ENCODE measurements at regions not wholly inside any gene's neighbourhood (a gene's known extent, or its start where the extent isn't known, plus 50 kb on each side); places are given as distances from the start of the nearest gene placed in this dataset.

DNA sequence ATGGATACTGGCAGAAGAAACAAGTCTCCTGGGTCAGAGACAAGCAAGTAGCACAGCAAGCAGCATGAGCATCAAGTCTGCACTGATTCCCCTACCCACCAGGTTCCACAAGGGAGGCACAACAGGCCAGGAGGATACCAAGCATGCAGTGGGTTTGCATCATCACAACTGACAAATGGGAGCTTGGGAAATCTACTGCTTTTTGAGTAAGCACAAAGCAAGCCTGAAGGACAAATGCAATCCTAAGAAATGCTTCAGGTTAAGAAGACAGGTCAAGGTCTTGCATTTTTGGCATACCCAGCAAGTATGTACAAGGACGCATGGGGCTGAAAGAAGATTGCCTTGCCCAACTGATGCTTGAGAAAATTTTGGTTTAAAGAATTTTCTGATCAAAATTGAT is 279.6 kb downstream of the PDGFC start:
- WGBS: 85% methylated on average over 1 of the region's 1 CpG
- TF ChIP-seq POLR2AphosphoS5 (IDR thresholded peaks at IDR 0.05): no peak
- no peak for DNase-seq (ENCODE audit: low spot score in 2 of 2)

DNA sequence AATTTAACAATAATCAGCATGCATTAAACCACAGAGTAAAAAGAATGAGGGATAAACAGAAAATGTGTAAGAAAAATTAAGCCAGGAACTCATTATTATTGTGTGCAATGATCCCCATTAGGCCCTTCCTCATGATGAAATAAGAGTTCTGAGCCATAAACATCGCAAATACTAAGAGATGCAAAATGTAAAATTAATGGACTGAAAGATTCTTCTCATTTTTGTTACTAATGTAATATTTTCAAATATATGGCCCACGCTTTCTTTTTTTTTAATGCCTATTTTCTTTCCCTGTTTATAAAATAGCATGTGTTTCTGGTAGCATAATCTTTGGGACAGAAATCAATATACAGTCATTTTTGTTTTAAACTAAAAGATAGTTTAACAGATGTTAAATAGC is 281.0 kb downstream of the PDGFC start:
- WGBS: 88% methylated on average over 2 of the region's 2 CpGs
- TF ChIP-seq, protein P1, sequence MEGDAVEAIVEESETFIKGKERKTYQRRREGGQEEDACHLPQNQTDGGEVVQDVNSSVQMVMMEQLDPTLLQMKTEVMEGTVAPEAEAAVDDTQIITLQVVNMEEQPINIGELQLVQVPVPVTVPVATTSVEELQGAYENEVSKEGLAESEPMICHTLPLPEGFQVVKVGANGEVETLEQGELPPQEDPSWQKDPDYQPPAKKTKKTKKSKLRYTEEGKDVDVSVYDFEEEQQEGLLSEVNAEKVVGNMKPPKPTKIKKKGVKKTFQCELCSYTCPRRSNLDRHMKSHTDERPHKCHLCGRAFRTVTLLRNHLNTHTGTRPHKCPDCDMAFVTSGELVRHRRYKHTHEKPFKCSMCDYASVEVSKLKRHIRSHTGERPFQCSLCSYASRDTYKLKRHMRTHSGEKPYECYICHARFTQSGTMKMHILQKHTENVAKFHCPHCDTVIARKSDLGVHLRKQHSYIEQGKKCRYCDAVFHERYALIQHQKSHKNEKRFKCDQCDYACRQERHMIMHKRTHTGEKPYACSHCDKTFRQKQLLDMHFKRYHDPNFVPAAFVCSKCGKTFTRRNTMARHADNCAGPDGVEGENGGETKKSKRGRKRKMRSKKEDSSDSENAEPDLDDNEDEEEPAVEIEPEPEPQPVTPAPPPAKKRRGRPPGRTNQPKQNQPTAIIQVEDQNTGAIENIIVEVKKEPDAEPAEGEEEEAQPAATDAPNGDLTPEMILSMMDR (IDR thresholded peaks at IDR 0.05): no peak
- no peak for TF ChIP-seq POLR2AphosphoS5 (IDR thresholded peaks at IDR 0.05)
- TF ChIP-seq POLR2A (IDR thresholded peaks at IDR 0.05): no peak
- TF ChIP-seq EP300 (IDR thresholded peaks at IDR 0.05): no peak
- no peak for DNase-seq (ENCODE audit: low spot score in 2 of 2)
- H3K4me3 ChIP-seq: no peak overlapping the region
- no peaks in the 10 kb centered on the region for H3K9me3 ChIP-seq
- no peak overlapping the region for H3K27ac ChIP-seq
- peaks cover 5% of the 10 kb centered on the region for H3K4me1 ChIP-seq
- no peaks in the 10 kb centered on the region for H3K36me3 ChIP-seq
- no peaks in the 10 kb centered on the region for H3K27me3 ChIP-seq

More for the DNA sequence above, 279.6 kb downstream of the PDGFC start:
- no peaks in the 10 kb centered on the region for H3K27me3 ChIP-seq
- no peak overlapping the region for H3K27ac ChIP-seq
- no peaks in the 10 kb centered on the region for H3K36me3 ChIP-seq
- no peaks in the 10 kb centered on the region for H3K4me1 ChIP-seq
- no peaks in the 10 kb centered on the region for H3K9me3 ChIP-seq
- no peak overlapping the region for H3K4me3 ChIP-seq

DNA sequence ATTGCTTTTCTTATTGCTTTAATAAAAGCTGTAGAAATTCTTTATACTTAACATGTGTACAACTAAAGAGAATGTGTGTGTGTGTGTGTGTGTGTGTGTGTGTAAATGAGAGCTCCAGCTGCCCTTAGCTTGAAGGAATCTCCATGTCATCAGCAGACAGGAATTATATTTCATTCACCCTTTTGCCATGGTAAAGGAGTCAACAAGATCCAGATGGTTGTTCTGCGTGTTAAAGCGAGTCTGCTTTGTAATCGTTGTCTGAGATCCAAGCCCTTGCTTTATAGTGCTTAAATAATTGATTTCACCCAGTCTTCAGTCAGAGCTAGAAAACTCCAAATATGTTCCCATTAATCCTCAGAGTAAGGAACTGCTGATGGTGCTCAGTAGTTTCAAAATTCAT is 285.5 kb downstream of the PDGFC start:
- TF ChIP-seq POLR2AphosphoS5 (IDR thresholded peaks at IDR 0.05) (no peak), POLR2A (IDR thresholded peaks at IDR 0.05) (no peak)
- H3K9me3 ChIP-seq: no peaks in the 10 kb centered on the region
- no peaks in the 10 kb centered on the region for H3K27me3 ChIP-seq
- no peaks in the 10 kb centered on the region for H3K36me3 ChIP-seq
- 36% methylated on average over 3 of the region's 3 CpGs for WGBS
- peaks cover 7% of the 10 kb centered on the region for H3K4me1 ChIP-seq
- no peak for DNase-seq (ENCODE audit: low spot score in 2 of 2)
- no peak overlapping the region for H3K27ac ChIP-seq
- no peak overlapping the region for H3K4me3 ChIP-seq

DNA sequence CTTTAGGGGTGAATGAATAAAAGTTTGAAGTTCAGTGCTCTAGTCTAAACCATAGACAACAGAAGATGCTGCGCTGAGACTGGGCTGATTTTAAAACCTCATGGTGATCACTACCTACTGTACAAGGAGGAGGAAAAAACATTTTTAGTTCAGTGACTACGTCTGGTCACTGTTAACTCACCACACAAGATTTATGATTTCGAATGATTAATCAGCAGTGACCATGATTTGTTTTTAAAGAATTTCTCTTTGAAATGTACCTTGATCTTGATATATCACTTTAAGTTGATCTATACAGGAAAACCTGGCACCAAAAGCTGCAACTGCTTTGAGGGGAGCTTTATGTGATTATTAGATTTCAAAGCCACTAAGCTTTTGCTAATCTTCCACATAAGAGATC is 286.3 kb downstream of the PDGFC start:
- H3K27me3 ChIP-seq: no peaks in the 10 kb centered on the region
- peaks cover 7% of the 10 kb centered on the region for H3K4me1 ChIP-seq
- no peak overlapping the region for H3K27ac ChIP-seq
- H3K4me3 ChIP-seq: no peak overlapping the region
- no peak for TF ChIP-seq EP300 (IDR thresholded peaks at IDR 0.05)
- no peak for TF ChIP-seq POLR2A (IDR thresholded peaks at IDR 0.05)
- TF ChIP-seq, protein P1 (IDR thresholded peaks at IDR 0.05): no peak
- no peak for TF ChIP-seq POLR2AphosphoS5 (IDR thresholded peaks at IDR 0.05)
- H3K36me3 ChIP-seq: no peaks in the 10 kb centered on the region
- no peak for DNase-seq (ENCODE audit: low spot score in 2 of 2)
- WGBS: 80% methylated on average over 3 of the region's 3 CpGs
- H3K9me3 ChIP-seq: no peaks in the 10 kb centered on the region

DNA sequence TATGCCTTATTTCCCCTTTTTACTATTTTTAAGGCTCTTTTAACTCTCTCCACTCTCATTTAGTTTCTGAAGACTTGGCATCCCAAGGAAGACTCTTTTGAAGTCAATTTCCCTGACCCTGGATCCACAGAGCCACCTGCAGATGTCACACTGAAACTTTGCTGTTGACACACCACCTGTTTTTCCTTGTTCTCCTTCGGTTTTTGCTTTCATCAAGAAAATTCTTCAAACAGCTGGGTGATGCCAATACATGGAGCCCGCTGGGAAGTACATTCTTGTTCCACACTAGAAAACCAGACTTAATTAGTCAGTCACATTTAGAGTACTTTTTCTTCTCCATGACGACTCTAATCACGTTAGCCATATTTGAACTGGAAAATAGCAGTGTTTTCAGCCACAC is 293.9 kb downstream of the PDGFC start:
- no peak for TF ChIP-seq EP300 (IDR thresholded peaks at IDR 0.05)
- TF ChIP-seq POLR2AphosphoS5 (IDR thresholded peaks at IDR 0.05): no peak
- TF ChIP-seq, protein P1 (IDR thresholded peaks at IDR 0.05): no peak
- no peak for TF ChIP-seq POLR2A (IDR thresholded peaks at IDR 0.05)
- no peaks in the 10 kb centered on the region for H3K27me3 ChIP-seq
- 79% methylated on average over 4 of the region's 4 CpGs for WGBS
- no peaks in the 10 kb centered on the region for H3K36me3 ChIP-seq
- H3K4me1 ChIP-seq: peaks cover 9% of the 10 kb centered on the region
- no peak overlapping the region for H3K27ac ChIP-seq
- no peak overlapping the region for H3K4me3 ChIP-seq
- H3K9me3 ChIP-seq: no peaks in the 10 kb centered on the region
- DNase-seq (ENCODE audit: low spot score in 2 of 2): no peak

DNA sequence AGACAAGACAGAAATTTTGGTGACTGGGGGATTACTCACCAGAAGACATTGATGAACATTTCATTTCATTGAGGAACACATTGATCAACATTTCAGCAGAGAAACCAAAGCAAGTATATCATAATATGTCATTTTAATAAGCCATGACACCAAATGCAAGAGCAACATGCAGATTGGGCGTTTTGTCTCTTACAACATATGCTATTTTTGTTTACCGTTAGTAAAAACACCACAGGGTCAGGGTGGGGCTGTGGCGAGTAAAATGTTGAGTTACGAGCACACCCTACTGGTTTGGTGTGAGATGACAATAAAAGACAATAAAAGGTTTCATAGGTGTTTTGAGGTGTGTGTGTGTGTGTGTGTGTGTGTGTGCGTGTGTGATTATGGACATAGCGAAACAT is 294.5 kb downstream of the PDGFC start:
- no peaks in the 10 kb centered on the region for H3K27me3 ChIP-seq
- TF ChIP-seq, protein P1 (IDR thresholded peaks at IDR 0.05): no peak
- no peak for TF ChIP-seq POLR2AphosphoS5 (IDR thresholded peaks at IDR 0.05)
- no peak for TF ChIP-seq EP300 (IDR thresholded peaks at IDR 0.05)
- no peak for TF ChIP-seq POLR2A (IDR thresholded peaks at IDR 0.05)
- H3K36me3 ChIP-seq: no peaks in the 10 kb centered on the region
- H3K4me3 ChIP-seq: no peak overlapping the region
- no peaks in the 10 kb centered on the region for H3K9me3 ChIP-seq
- DNase-seq (ENCODE audit: low spot score in 2 of 2): no peak
- 69% methylated on average over 6 of the region's 6 CpGs for WGBS
- peaks cover 9% of the 10 kb centered on the region for H3K4me1 ChIP-seq
- H3K27ac ChIP-seq: no peak overlapping the region

Data from suprapubic skin (tissue), 4 donors.